ENCODE measurements at regions not wholly inside any gene's neighbourhood (a gene's known extent, or its start where the extent isn't known, plus 50 kb on each side); places are given as distances from the start of the nearest gene placed in this dataset.

DNA sequence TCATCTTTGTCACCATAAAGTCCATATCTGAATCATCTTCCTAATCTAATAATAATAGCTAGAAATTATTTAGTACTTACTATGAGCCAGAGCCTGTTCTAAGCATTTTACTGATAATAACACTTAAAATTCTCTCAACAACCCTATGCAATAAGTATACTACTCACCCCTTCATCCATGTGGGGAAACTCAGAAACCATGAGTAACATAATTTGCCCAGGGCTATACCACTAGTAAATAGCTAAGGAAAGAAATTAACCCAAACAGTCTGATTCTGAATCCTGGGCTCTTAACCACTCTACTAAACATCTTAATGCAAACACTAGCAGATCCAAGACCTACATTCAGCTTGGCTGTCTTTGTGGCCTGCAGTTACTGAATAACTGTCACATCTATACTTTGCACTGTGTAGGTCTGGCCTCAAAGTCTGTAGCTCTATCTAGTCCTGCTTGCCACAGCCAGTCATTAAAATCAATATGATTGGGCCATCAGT, 394.8 kb upstream of the ESRRG start:
- Histone ChIP-seq H4K91ac (ENCODE audit: insufficient read depth, low read depth, low read length) (no peak overlapping the region), H3K79me1 (ENCODE audit: low read depth in 1 of 2, low read length in 2 of 2) (no peaks in the 10 kb centered on the region), H3K4me1 (ENCODE audit: control insufficient read depth, insufficient read depth, low read length) (no peaks in the 10 kb centered on the region), H2BK5ac (ENCODE audit: low read depth, low read length, poor library complexity, severe bottlenecking) (no peak overlapping the region), H3K4me2 (ENCODE audit: low read depth, low read length) (no peak overlapping the region), H2AK9ac (replicated peaks; ENCODE audit: low read depth, low read length, poor library complexity) (no peak overlapping the region), H3K9me1 (ENCODE audit: insufficient read depth, low read length) (no peaks in the 10 kb centered on the region), H3K4ac (ENCODE audit: low read depth, low read length) (no peak overlapping the region), H4K20me1 (ENCODE audit: insufficient read depth, low read length) (no peaks in the 10 kb centered on the region), H3K9me3 (ENCODE audit: control insufficient read depth, insufficient read depth, low read length) (no peaks in the 10 kb centered on the region), H3K4me3 (ENCODE audit: insufficient read depth, low read depth, low read length) (no peak overlapping the region), H3K56ac (ENCODE audit: extremely low read depth, insufficient read depth, low read length) (no peak overlapping the region), H3K27ac (ENCODE audit: insufficient read depth, low read length) (no peak overlapping the region), H2BK15ac (ENCODE audit: low read depth, low read length) (no peak overlapping the region), H2BK120ac (ENCODE audit: low read depth, low read length) (no peak overlapping the region), H3K14ac (replicated peaks; ENCODE audit: low read depth, low read length) (no peak overlapping the region), H4K5ac (ENCODE audit: low read depth, low read length) (no peak overlapping the region), H2AK5ac (ENCODE audit: low read depth, low read length) (no peak overlapping the region), H3K27me3 (ENCODE audit: control insufficient read depth, insufficient read depth, low read length) (peaks cover 2% of the 10 kb centered on the region), H3K18ac (ENCODE audit: low read depth, low read length) (no peak overlapping the region), H4K8ac (ENCODE audit: low read depth in 2 of 2, low read length in 2 of 2) (no peak overlapping the region), H3K9ac (ENCODE audit: low read depth, low read length) (no peak overlapping the region), H3K23ac (ENCODE audit: low read depth, low read length) (no peak overlapping the region), H3K36me3 (ENCODE audit: control insufficient read depth, insufficient read depth, low read length) (no peaks in the 10 kb centered on the region), H2AFZ (replicated peaks; ENCODE audit: low read length, poor library complexity) (no peak overlapping the region), H2BK20ac (ENCODE audit: low read depth, low read length) (no peak overlapping the region)
- TF ChIP-seq, protein P1, sequence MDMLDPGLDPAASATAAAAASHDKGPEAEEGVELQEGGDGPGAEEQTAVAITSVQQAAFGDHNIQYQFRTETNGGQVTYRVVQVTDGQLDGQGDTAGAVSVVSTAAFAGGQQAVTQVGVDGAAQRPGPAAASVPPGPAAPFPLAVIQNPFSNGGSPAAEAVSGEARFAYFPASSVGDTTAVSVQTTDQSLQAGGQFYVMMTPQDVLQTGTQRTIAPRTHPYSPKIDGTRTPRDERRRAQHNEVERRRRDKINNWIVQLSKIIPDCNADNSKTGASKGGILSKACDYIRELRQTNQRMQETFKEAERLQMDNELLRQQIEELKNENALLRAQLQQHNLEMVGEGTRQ (IDR thresholded peaks at IDR 0.05; ENCODE audit: low read depth, low read length) = no peak
- TF ChIP-seq MAFK (IDR thresholded peaks at IDR 0.05; ENCODE audit: low read depth, low read length) (no peak), RCOR1 (IDR thresholded peaks at IDR 0.05; ENCODE audit: insufficient replicate concordance, low read length) (no peak), NFE2L2 (IDR thresholded peaks at IDR 0.05; ENCODE audit: low read depth, low read length) (no peak), SMC3 (IDR thresholded peaks at IDR 0.05; ENCODE audit: low read depth, low read length) (no peak), BHLHE40 (IDR thresholded peaks at IDR 0.05; ENCODE audit: low read depth, low read length) (no peak), RFX5 (IDR thresholded peaks at IDR 0.05; ENCODE audit: low read depth, low read length) (no peak), MXI1 (IDR thresholded peaks at IDR 0.05; ENCODE audit: borderline replicate concordance, low read depth, low read length) (no peak), POLR2A (IDR thresholded peaks at IDR 0.05; ENCODE audit: low read depth, low read length) (no peak), MAZ (IDR thresholded peaks at IDR 0.05; ENCODE audit: borderline replicate concordance, low read depth, low read length) (no peak), CHD1 (IDR thresholded peaks at IDR 0.05; ENCODE audit: low read depth, low read length) (no peak)
- TF ChIP-seq, protein P2, sequence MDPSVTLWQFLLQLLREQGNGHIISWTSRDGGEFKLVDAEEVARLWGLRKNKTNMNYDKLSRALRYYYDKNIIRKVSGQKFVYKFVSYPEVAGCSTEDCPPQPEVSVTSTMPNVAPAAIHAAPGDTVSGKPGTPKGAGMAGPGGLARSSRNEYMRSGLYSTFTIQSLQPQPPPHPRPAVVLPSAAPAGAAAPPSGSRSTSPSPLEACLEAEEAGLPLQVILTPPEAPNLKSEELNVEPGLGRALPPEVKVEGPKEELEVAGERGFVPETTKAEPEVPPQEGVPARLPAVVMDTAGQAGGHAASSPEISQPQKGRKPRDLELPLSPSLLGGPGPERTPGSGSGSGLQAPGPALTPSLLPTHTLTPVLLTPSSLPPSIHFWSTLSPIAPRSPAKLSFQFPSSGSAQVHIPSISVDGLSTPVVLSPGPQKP (IDR thresholded peaks at IDR 0.05; ENCODE audit: borderline replicate concordance, low read depth, low read length) = no peak
- TF ChIP-seq, protein P3, sequence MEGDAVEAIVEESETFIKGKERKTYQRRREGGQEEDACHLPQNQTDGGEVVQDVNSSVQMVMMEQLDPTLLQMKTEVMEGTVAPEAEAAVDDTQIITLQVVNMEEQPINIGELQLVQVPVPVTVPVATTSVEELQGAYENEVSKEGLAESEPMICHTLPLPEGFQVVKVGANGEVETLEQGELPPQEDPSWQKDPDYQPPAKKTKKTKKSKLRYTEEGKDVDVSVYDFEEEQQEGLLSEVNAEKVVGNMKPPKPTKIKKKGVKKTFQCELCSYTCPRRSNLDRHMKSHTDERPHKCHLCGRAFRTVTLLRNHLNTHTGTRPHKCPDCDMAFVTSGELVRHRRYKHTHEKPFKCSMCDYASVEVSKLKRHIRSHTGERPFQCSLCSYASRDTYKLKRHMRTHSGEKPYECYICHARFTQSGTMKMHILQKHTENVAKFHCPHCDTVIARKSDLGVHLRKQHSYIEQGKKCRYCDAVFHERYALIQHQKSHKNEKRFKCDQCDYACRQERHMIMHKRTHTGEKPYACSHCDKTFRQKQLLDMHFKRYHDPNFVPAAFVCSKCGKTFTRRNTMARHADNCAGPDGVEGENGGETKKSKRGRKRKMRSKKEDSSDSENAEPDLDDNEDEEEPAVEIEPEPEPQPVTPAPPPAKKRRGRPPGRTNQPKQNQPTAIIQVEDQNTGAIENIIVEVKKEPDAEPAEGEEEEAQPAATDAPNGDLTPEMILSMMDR (conservative IDR thresholded peaks at IDR 0.05; ENCODE audit: low read depth, low read length) = no peak
- ChIA-PET POLR2A (ENCODE audit: unreplicated experiment) (no interaction called here), CTCF (interaction anchor here (1.0 kb wide), 1 partner anchor 9 kb away, joined by 3 read pairs; no protein-coding TSS in a partner anchor)
- BruUV-seq (replicated peaks) = no TSS peak
- in situ Hi-C loops (cut with MboI; ENCODE audit: low sequenced_read_pairs) = no loop called here
- dilution Hi-C loops (cut with HindIII; ENCODE audit: low sequenced_read_pairs, unreplicated experiment) = no loop called here
- DNase-seq = no peak
- no peak for ATAC-seq (ENCODE audit: low read depth)
- intact Hi-C loops (cut with micrococcal nuclease) = no loop called here

Data from IMR-90 (cell line).